Stomach (tissue), 8 donors: ENCODE measurements at regions not wholly inside any gene's neighbourhood (a gene's known extent, or its start where the extent isn't known, plus 50 kb on each side); places are given as distances from the start of the nearest gene placed in this dataset.
A peak's percentile ranks its signal among the peaks of the same experiment; 100 is the strongest.

Source experiments
- DNase-seq, 2 donors: peaks; one replicate each; pipeline versions ENCODE4 v3.0.0 to v3.0.0-alpha.2; 2013 to 2019
- H3K27ac ChIP-seq, 5 donors: fragments of 200-600 bp in 4 of 5; sonication (generic) in 4 of 5; one replicate each; pipeline ENCODE4 v1.5.1; 2013 to 2019; ENCODE audit warnings: mild to moderate bottlenecking in 1 of 5, moderate library complexity in 1 of 5
- H3K27me3 ChIP-seq, 3 donors: fragments of 200-600 bp; sonication (generic); one replicate each; pipeline ENCODE4 v1.5.1; 2017 to 2019; ENCODE audit warnings: mixed run types in 1 of 3
- H3K36me3 ChIP-seq, 4 donors: fragments of 200-600 bp; sonication (generic); 1 replicate in 3 of 4; 2 replicates in 1 of 4; pipeline ENCODE4 v1.5.1; 2016 to 2019
- H3K4me1 ChIP-seq, 4 donors: fragments of 200-600 bp; sonication (generic); one replicate each; pipeline ENCODE4 v1.5.1; 2016 to 2019
- H3K4me3 ChIP-seq, 4 donors: fragments of 200-600 bp; sonication (generic) in 3 of 4; one replicate each; pipeline ENCODE4 v1.5.1; 2016 to 2019; ENCODE audit warnings: mild to moderate bottlenecking in 1 of 4
- H3K9me3 ChIP-seq, 4 donors: fragments of 200-600 bp; sonication (generic); one replicate each; pipeline ENCODE4 v1.5.1; 2016 to 2019
- EP300 ChIP-seq: sonication (generic); formaldehyde crosslinking; IDR thresholded peaks from one replicate; pipeline ENCODE4 v1.6.1; 2017; ENCODE audit warnings: antibody characterized with exemption
- POLR2A ChIP-seq, 4 donors: fragments of 450-650 bp; IDR thresholded peaks; one replicate each; pipeline ENCODE4 v1.6.1; 2016; ENCODE audit warnings: antibody characterized with exemption in 4 of 4, control low read depth in 2 of 4, mild to moderate bottlenecking in 1 of 4, moderate library complexity in 1 of 4
- POLR2AphosphoS5 ChIP-seq, 3 donors: sonication (generic); formaldehyde crosslinking; IDR thresholded peaks; one replicate each; pipeline ENCODE4 v1.6.1; 2016; ENCODE audit warnings: antibody characterized with exemption in 3 of 3
- WGBS, 5 donors: extraction: QIAGEN DNeasy Blood & Tissue Kit in 3 of 5; methylation state at CpG; one replicate each; pipeline versions ENCODE4 v1.1.5 to v1.1.7; 2013 to 2018; 5-methylcytosine and 5-hydroxymethylcytosine counted together
- intact Hi-C: fragments of 100-400 bp; cut with DNase I; formaldehyde crosslinking; loops from one replicate; pipeline ENCODE4 v1.15.1; 2023; ENCODE audit warnings: low total_unique reads
- TF ChIP-seq, protein P1 (sequence below), 7 experiments: fragments of 450-650 bp in 4 of 7; fragments of 200-600 bp in 3 of 7; sonication (generic) in 3 of 7; IDR thresholded peaks; one replicate each; pipeline ENCODE4 v1.5.1; 2016 to 2019; ENCODE audit warnings: antibody characterized with exemption in 7 of 7, control low read depth in 2 of 7, mild to moderate bottlenecking in 1 of 7
- donor health status: healthy with polysubstance abuse.
- donor health status: Bipolar disorder and iron deficiency.
- donor health status: healthy.

DNA sequence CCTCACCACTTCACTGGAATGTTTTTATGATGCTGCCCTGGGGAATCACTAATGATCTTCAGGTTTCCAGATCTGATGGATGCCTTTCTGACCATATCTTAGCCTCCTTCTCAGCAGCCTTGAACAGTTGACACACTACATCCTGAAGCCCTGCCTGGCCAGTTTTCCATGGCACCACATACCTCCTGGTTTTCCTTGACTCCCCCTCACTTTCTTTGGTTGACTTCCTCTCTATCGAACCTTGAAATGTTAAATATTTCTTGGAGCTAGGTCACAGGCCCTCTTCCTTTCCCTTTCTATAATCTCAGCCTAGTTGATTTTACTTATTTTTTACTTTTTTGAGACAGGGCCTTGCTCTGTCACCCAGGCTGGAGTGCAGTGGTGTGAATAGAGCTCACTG lies 108.8 kb upstream of the CDK1 start:
- Histone ChIP-seq H3K4me1 (no peaks in the 10 kb centered on the region), H3K27ac (no peak overlapping the region), H3K36me3 (no peaks in the 10 kb centered on the region), H3K4me3 (no peak overlapping the region), H3K27me3 (no peaks in the 10 kb centered on the region), H3K9me3 (peaks cover 0 to 12% (median 7%) of the 10 kb centered on the region in 4 donors)
- TF ChIP-seq, protein P1, sequence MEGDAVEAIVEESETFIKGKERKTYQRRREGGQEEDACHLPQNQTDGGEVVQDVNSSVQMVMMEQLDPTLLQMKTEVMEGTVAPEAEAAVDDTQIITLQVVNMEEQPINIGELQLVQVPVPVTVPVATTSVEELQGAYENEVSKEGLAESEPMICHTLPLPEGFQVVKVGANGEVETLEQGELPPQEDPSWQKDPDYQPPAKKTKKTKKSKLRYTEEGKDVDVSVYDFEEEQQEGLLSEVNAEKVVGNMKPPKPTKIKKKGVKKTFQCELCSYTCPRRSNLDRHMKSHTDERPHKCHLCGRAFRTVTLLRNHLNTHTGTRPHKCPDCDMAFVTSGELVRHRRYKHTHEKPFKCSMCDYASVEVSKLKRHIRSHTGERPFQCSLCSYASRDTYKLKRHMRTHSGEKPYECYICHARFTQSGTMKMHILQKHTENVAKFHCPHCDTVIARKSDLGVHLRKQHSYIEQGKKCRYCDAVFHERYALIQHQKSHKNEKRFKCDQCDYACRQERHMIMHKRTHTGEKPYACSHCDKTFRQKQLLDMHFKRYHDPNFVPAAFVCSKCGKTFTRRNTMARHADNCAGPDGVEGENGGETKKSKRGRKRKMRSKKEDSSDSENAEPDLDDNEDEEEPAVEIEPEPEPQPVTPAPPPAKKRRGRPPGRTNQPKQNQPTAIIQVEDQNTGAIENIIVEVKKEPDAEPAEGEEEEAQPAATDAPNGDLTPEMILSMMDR (IDR thresholded peaks at IDR 0.05), result no peak
- TF ChIP-seq POLR2A (IDR thresholded peaks at IDR 0.05) (no peak), POLR2AphosphoS5 (IDR thresholded peaks at IDR 0.05) (no peak), EP300 (no peak)
- 62 to 92% (median 86%) methylated on average over 1 of the region's 1 CpG for WGBS, 5 donors
- intact Hi-C loops, result no loop called here
- no peak for DNase-seq

- peaks cover 0 to under 1% (median 0%) of the 10 kb centered on the region in 4 donors for H3K9me3 ChIP-seq
- H3K27me3 ChIP-seq, result no peaks in the 10 kb centered on the region
- intact Hi-C loops, result no loop called here
- H3K27ac ChIP-seq, result no peak overlapping the region
- no peaks in the 10 kb centered on the region for H3K36me3 ChIP-seq
- H3K4me1 ChIP-seq, result peaks cover 0 to 5% (median 0%) of the 10 kb centered on the region in 4 donors
- TF ChIP-seq POLR2AphosphoS5 (IDR thresholded peaks at IDR 0.05), result no peak
- TF ChIP-seq, protein P1 (IDR thresholded peaks at IDR 0.05), result no peak
- no peak for TF ChIP-seq EP300
- TF ChIP-seq POLR2A (IDR thresholded peaks at IDR 0.05), result no peak
- no peak overlapping the region for H3K4me3 ChIP-seq
- no peak for DNase-seq
- 78 to 85% (median 80%) methylated on average over 2 of the region's 2 CpGs for WGBS, 5 donors
These were observed 112.1 kb upstream of the CDK1 start for GRCh38 chr10:60666221-60666620.

GRCh38 chr10:60664859-60665258 lies 113.4 kb upstream of the CDK1 start:
- Histone ChIP-seq H3K27ac (no peak overlapping the region), H3K4me3 (no peak overlapping the region), H3K27me3 (no peaks in the 10 kb centered on the region), H3K4me1 (peaks cover 0 to 5% (median 0%) of the 10 kb centered on the region in 4 donors), H3K9me3 (no peaks in the 10 kb centered on the region), H3K36me3 (no peaks in the 10 kb centered on the region)
- WGBS, 5 donors, result 46 to 92% (median 65%) methylated on average over 4 of the region's 4 CpGs
- intact Hi-C loops, result no loop called here
- no peak for TF ChIP-seq POLR2A (IDR thresholded peaks at IDR 0.05)
- TF ChIP-seq EP300, result no peak
- TF ChIP-seq, protein P1 (IDR thresholded peaks at IDR 0.05), result no peak
- no peak for TF ChIP-seq POLR2AphosphoS5 (IDR thresholded peaks at IDR 0.05)
- DNase-seq, result no peak

GRCh38 chr10:60663850-60664249 lies 114.4 kb upstream of the CDK1 start:
- peak in 1 of 2 donors; percentile 27 for DNase-seq

More at GRCh38 chr10:60663850-60664249, 114.4 kb upstream of the CDK1 start:
- Histone ChIP-seq H3K9me3 (peaks cover 0 to 3% (median 0%) of the 10 kb centered on the region in 4 donors), H3K27ac (no peak overlapping the region), H3K36me3 (no peaks in the 10 kb centered on the region), H3K4me1 (peaks cover 0 to 5% (median 0%) of the 10 kb centered on the region in 4 donors), H3K27me3 (no peaks in the 10 kb centered on the region), H3K4me3 (no peak overlapping the region)
- intact Hi-C loops, result no loop called here
- TF ChIP-seq, protein P1 (IDR thresholded peaks at IDR 0.05), result no peak
- TF ChIP-seq POLR2AphosphoS5 (IDR thresholded peaks at IDR 0.05), result no peak
- TF ChIP-seq POLR2A (IDR thresholded peaks at IDR 0.05), result no peak
- TF ChIP-seq EP300, result no peak
- 67 to 76% (median 74%) methylated on average over 7 of the region's 7 CpGs for WGBS, 5 donors
